ENCODE measurements at regions not wholly inside any gene's neighbourhood (a gene's known extent, or its start where the extent isn't known, plus 50 kb on each side); places are given as distances from the start of the nearest gene placed in this dataset.
"Not testable (repeated sequence)": the region's sequence is repeated elsewhere in the genome, so short reads cannot be mapped to it uniquely, and the experiment has no call there.

- no peak for DNase-seq
Observed at GRCh38 chr5:71771191-71771590, 52.1 kb downstream of the CARTPT start.

DNA sequence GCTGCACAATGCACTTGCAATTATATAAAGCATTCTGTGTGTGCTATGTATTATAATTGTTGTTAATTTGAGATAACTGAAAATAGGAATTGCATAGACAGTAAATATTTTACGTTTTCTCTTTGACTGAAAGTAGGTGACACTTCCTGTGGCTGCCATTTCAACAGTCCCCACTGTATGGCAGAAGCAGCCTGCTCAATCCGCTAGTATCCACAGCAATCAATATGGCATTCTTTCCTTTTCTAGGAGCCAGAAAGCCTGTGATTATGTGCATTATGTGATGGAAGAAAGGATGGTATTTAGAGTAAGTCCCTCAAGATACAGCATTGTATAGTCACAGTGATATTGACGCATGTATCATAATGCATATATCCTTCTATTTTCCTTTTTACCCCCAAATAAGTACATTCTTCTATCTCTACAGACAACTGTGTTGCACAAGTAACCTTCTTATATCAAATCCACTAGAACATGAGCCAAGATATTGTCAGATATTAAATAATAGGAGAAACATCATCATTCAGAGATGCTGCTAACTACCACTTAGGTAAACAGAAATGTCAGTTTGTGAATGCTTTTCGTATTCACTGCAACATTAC lies 59.7 kb downstream of the CARTPT start:
- DNase-seq, result peak; percentile 45 to 58

DNA sequence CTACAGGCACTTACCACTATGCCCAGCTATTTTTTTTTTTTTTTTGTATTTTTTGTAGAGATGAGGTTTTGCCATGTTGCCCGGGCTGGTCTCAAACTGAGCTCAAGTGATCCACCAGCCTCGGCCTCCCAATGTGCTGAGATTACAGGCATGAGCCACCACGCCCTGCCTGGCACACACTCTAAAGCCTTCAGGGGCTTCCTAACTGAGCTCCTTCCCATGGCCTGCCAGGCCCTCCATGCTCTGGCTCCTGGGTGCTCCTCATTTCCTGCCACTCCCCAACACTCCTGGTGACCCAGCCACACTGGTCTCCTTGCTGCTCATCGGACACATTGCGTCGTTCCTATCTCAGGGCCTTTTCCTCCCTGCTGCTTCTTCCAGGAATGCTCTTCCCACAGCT lies 61.5 kb downstream of the CARTPT start:
- DNase-seq, result no peak

GRCh38 chr5:71782393-71782770 lies 63.3 kb downstream of the CARTPT start:
- no peak for DNase-seq

GRCh38 chr5:71782771-71783770 lies 64.0 kb downstream of the CARTPT start:
- peak; percentile 69 to 81 for DNase-seq

DNA sequence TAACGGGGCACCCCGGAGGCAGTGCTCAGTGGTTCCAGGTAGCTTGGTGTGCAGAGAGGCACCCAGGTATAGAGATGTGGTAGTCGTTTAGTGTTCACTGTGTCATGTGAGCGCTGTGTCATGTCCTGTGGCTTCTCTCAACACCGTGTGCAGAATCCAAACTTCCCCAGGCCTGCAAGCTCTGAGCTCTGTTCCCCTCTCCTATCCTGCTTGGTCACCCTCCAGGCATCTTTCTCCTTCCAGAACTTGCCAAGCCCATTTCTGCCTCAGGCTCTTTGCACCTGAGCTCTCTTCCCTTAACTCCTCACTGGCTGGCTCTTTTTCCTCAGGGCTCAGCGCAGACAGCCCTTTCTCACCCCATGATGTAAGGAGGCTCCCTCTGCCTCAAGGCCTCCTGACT lies 64.8 kb downstream of the CARTPT start:
- DNase-seq, result peak in 1 of 2 experiments; percentile 0

DNA sequence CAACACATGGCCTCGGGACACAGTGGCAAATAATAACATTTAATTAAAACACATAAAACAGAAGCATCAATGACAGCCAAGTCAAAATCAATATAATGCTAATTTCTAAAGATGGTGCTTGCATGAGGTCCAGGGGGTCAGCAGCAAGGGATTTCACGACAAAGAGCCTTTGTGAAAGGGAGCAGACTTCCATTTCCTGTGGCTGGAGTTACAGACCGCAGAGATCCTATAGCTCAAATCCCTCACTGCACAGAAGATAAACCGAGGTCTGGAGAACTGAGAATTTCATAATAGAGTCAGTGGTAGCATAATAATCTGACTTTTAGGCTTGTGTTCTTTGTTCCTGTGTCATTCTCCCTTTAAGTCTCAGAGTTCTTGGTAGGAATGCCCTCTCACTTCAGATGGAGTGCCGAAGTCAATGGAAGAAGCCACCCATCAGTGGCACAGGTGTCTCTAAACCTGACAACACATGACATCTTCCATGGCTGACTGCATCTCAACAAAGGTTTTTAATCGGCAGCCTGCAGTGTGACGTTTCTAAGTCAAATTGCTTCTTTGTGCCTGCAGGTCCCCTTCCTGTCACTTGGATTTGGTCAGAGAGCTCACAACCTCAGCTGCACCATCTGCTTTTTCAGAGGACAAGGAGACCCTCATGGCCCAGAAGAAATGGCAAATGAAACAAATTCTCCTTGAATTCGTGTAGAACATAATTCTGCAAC lies 67.4 kb downstream of the CARTPT start:
- peak in 1 of 2 experiments; percentile 4 for DNase-seq

- DNase-seq, result no peak
Observed at GRCh38 chr5:71788794-71789193, 69.7 kb downstream of the CARTPT start.

- no peak for DNase-seq
Observed at GRCh38 chr5:71789746-71790145, 70.7 kb downstream of the CARTPT start.

- no peak for DNase-seq
Observed at GRCh38 chr5:71790433-71790832, 71.4 kb downstream of the CARTPT start.

DNA sequence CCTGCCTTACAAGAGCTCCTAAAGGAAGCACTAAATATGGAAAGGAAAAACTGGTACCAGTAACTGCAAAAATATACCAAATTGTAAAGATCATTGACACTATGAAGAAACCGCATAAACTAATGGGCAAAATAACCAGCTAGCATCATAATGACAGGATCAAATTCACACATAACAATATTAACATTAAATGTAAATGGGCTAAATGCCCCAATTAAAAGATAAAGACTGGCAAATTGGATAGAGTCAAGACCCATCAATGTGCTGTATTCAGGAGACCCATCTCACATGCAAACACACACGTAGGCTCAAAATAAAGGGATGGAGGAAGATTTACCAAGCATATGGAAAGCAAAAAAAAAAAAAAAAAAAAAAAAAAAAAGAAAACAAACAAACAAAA lies 73.0 kb downstream of the CARTPT start:
- DNase-seq, result not testable (repeated sequence)

DNA sequence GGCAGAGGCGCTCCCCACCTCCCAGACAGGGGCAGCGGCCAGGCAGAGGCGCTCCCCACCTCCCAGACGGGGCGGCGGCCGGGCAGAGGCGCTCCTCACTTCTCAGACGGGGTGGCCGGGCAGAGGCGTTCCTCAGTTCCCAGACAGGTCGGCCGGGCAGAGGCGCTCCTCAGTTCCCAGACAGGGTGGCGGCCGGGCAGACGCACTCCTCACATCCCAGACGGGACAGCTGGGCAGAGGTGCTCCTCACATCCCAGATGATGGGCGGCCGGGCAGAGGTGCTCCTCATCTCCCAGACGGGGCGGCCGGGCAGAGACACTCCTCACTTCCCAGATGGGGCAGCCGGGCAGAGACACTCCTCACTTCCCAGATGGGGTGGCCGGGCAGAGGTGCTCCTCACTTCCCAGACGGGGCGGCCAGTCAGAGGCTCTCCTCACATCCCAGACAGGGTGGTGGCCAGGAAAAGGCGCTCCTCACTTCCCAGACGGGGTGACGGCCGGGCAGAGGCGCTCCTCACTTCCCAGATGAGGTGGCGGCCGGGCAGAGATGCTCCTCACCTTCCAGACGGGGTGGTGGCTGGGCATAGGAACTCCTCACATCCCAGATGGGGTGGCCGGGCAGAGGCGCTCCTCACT lies 75.1 kb downstream of the CARTPT start:
- DNase-seq, result no peak

DNA sequence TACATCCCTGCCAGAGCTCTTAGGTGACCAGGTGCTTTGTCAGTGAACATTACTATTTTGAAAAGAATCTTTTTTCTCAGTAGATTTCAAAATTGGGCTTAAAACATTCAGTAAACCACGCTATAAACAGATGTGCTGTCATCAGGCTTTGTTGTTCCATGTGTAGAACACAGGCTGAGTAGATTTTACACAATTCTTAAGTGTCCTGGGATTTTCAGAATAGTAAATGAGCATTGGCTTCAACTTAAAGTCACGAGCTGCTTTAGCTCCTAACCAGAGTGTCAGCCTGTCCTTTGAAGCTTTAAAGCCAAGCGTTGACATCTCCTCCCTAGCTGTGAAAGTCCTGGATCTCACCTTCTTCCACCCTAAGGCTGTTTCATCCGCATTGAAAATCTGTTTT lies 83.6 kb downstream of the CARTPT start:
- no peak for DNase-seq

- DNase-seq, result no peak
Observed at GRCh38 chr5:71806711-71807110, 87.6 kb downstream of the CARTPT start.

DNA sequence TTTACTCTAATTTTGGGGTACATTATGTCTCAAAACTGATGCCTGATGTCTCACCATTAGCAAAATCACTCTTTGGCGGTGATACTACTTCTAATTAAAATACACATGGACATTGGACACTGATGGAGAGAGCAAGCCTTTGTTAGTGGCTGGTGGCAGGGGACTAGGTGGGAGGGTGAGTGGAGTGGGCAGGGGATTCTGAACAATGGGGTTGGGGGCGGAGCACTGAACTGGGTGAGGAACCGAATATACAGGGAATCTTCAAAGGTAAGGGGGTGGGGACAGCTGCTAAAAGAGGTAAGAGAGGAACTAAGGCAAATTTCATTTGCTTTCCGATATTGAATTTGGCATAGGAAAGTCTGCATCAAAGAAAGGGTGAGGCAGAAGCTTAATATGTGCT lies 88.8 kb downstream of the CARTPT start:
- DNase-seq, result no peak

- no peak for DNase-seq
Observed at GRCh38 chr5:71809446-71809845, 90.4 kb downstream of the CARTPT start.

GRCh38 chr5:71810023-71810422 lies 90.9 kb downstream of the CARTPT start:
- DNase-seq, result peak in 1 of 2 experiments; percentile 13

DNA sequence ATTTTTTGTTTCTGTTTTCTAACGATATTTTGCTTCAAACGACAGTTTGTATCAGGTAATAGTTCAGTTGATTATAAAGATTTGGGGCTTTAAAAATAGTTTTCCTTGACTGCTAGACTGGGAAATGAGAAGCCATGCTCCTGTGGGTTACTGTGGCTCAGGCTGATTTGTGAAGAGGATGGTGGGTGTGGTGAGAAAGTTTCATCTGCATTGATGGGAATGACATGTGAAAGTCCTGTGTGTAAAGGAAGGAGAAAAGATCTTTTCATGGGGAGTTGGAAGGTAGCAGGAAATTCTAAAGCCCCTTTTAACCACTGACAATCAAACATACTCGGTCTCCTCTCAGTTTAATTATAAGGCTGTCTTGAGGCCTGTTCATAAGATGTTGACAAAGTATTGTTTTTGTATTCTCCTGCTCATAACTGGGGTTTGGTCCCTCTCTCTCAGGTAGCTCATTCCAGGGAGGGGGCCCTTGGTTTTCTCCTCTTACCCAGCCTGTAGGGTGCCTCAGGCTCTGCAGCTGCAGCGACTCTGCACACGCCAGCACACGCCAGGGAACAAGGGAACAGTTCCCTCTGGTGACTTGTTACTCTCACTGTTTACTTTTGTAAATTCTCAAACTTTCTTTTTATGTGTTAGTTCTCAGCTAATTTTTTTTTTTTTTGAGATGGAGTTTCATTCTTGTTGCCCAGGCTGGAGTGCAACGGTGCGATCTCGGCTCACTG lies 91.6 kb downstream of the CARTPT start:
- no peak for DNase-seq

- no peak for DNase-seq
Observed at GRCh38 chr5:71811779-71812178, 92.7 kb downstream of the CARTPT start.

- DNase-seq, result no peak
Observed at GRCh38 chr5:71816307-71816706, 97.2 kb downstream of the CARTPT start.

GRCh38 chr5:71817891-71818290 lies 98.8 kb downstream of the CARTPT start:
- DNase-seq, result no peak

GRCh38 chr5:71821029-71821428 lies 102.0 kb downstream of the CARTPT start:
- no peak for DNase-seq
